GM23338 (cell line): ENCODE measurements at regions not wholly inside any gene's neighbourhood (a gene's known extent, or its start where the extent isn't known, plus 50 kb on each side); places are given as distances from the start of the nearest gene placed in this dataset.

Source experiments
- ATAC-seq: fragments of 200-7000 bp; cut with Tn5 transposase; 3 replicates; pipeline ENCODE4 v1.9.1; 2020
- DNase-seq: peaks from one replicate; pipeline ENCODE4 v3.0.0-alpha.2; 2015; ENCODE audit warnings: low spot score
- H2AFZ ChIP-seq: fragments of 200-600 bp; sonication (generic); 2 replicates; pipeline ENCODE4 v1.8.0; 2016; ENCODE audit warnings: antibody characterized with exemption, mild to moderate bottlenecking, moderate library complexity
- H3F3A ChIP-seq: fragments of 200-600 bp; sonication (generic); replicated peaks from 2 replicates; pipeline ENCODE4 v1.8.0; 2017; ENCODE audit warnings: antibody characterized with exemption, mixed run types, low read depth
- H3K27ac ChIP-seq: fragments of 200-600 bp; sonication (generic); 2 replicates; pipeline ENCODE4 v1.6.1; 2016; ENCODE audit warnings: low read depth
- H3K27me3 ChIP-seq: fragments of 200-600 bp; sonication (generic); 2 replicates; pipeline ENCODE4 v1.8.0; 2016; ENCODE audit warnings: mild to moderate bottlenecking, mixed run types, moderate library complexity; ENCODE audit not compliant: insufficient read depth
- H3K36me3 ChIP-seq: fragments of 200-600 bp; sonication (generic); 2 replicates; pipeline ENCODE4 v1.8.0; 2016; ENCODE audit warnings: mild to moderate bottlenecking; ENCODE audit not compliant: insufficient read depth
- H3K4me1 ChIP-seq: fragments of 200-600 bp; sonication (generic); 2 replicates; pipeline ENCODE4 v1.8.0; 2016; ENCODE audit warnings: mild to moderate bottlenecking, moderate library complexity; ENCODE audit not compliant: insufficient read depth
- H3K4me2 ChIP-seq: fragments of 200-600 bp; sonication (generic); 2 replicates; pipeline ENCODE4 v1.7.1; 2017; ENCODE audit warnings: mixed run types
- H3K4me3 ChIP-seq: fragments of 200-600 bp; sonication (generic); 2 replicates; pipeline ENCODE4 v1.6.1; 2016; ENCODE audit warnings: mixed run types
- H3K79me2 ChIP-seq: fragments of 200-600 bp; sonication (generic); replicated peaks from 2 replicates; pipeline ENCODE4 v1.8.0; 2017; ENCODE audit warnings: mild to moderate bottlenecking; ENCODE audit not compliant: insufficient read depth
- H3K9me2 ChIP-seq: fragments of 200-600 bp; sonication (generic); 2 replicates; pipeline ENCODE4 v1.8.0; 2017; ENCODE audit not compliant: insufficient read depth
- H4K20me1 ChIP-seq: fragments of 200-600 bp; sonication (generic); replicated peaks from 2 replicates; pipeline ENCODE4 v1.8.0; 2017; ENCODE audit warnings: mild to moderate bottlenecking; ENCODE audit not compliant: insufficient read depth
- H3K27ac Mint-ChIP-seq: 2 replicates; pipeline ENCODE4 v1.8.0; 2020; ENCODE audit warnings: inconsistent platforms, mild to moderate bottlenecking, moderate library complexity, mixed read lengths
- H3K27me3 Mint-ChIP-seq: 3 replicates; pipeline ENCODE4 v1.8.0; 2022; ENCODE audit warnings: low read depth, mild to moderate bottlenecking, moderate library complexity, mixed read lengths, inconsistent platforms; ENCODE audit not compliant: insufficient read depth, poor library complexity
- H3K36me3 Mint-ChIP-seq: 3 replicates; pipeline ENCODE4 v1.8.0; 2021; ENCODE audit warnings: low read depth, mild to moderate bottlenecking, inconsistent platforms, moderate library complexity, mixed read lengths
- H3K4me1 Mint-ChIP-seq: 3 replicates; pipeline ENCODE4 v1.8.0; 2020; ENCODE audit warnings: mild to moderate bottlenecking, inconsistent platforms, mixed read lengths
- H3K4me3 Mint-ChIP-seq: 3 replicates; pipeline ENCODE4 v1.8.0; 2021; ENCODE audit warnings: moderate library complexity, mild to moderate bottlenecking, inconsistent platforms, mixed read lengths
- H3K9me3 Mint-ChIP-seq: 3 replicates; pipeline ENCODE4 v1.8.0; 2020; ENCODE audit warnings: moderate library complexity, mild to moderate bottlenecking, inconsistent platforms, mixed read lengths
- CREB1 ChIP-seq: fragments of 250-450 bp; sonication (Bioruptor Pico); IDR thresholded peaks from 2 replicates; pipeline ENCODE4 v1.5.0; 2020; ENCODE audit warnings: low read depth, mild to moderate bottlenecking, moderate library complexity
- CTCF ChIP-seq, 2 experiments: fragments of 200-600 bp in 1 of 2; sonication (generic) in 1 of 2; conservative IDR thresholded peaks; 2 replicates each; pipeline versions ENCODE4 v1.5.1 to v1.6.1; 2016 to 2017; ENCODE audit warnings: antibody characterized with exemption in 2 of 2, low read depth in 2 of 2, mild to moderate bottlenecking in 2 of 2, moderate library complexity in 1 of 2
- JUNB ChIP-seq: IDR thresholded peaks from one replicate; pipeline ENCODE4 v1.6.1; 2016; ENCODE audit warnings: antibody characterized with exemption; ENCODE audit not compliant: unreplicated experiment
- NANOG ChIP-seq: IDR thresholded peaks from 2 replicates; pipeline ENCODE4 v1.6.1; 2016; ENCODE audit warnings: antibody characterized with exemption, borderline replicate concordance
- POLR2AphosphoS5 ChIP-seq: IDR thresholded peaks from 2 replicates; pipeline ENCODE4 v1.6.1; 2016; ENCODE audit warnings: antibody characterized with exemption, low read depth
- STAT1 ChIP-seq: IDR thresholded peaks from one replicate; pipeline ENCODE4 v1.6.1; 2016; ENCODE audit warnings: antibody characterized with exemption; ENCODE audit not compliant: unreplicated experiment
- ZNF114 ChIP-seq: fragments of 250-450 bp; sonication (Bioruptor Pico); IDR thresholded peaks from 2 replicates; pipeline ENCODE4 v1.5.0; 2020; ENCODE audit warnings: mild to moderate bottlenecking, moderate library complexity
- ZNF331 ChIP-seq: fragments of 250-450 bp; sonication (Bioruptor Pico); IDR thresholded peaks from 2 replicates; pipeline ENCODE4 v1.5.0; 2020; ENCODE audit warnings: low read depth, mild to moderate bottlenecking, moderate library complexity
- TF ChIP-seq, protein P1 (sequence below): IDR thresholded peaks from 2 replicates; pipeline ENCODE4 v1.6.1; 2016; ENCODE audit warnings: antibody characterized with exemption
- TF ChIP-seq, protein P2 (sequence below): IDR thresholded peaks from one replicate; pipeline ENCODE4 v1.6.1; 2018; ENCODE audit warnings: antibody characterized with exemption; ENCODE audit not compliant: unreplicated experiment
- TF ChIP-seq, protein P3 (sequence below): fragments of 250-450 bp; sonication (Bioruptor Pico); IDR thresholded peaks from 2 replicates; pipeline ENCODE4 v1.5.0; 2020; ENCODE audit warnings: mild to moderate bottlenecking, moderate library complexity

GRCh38 chr14:56505361-56505760, 74.2 kb upstream of the TMEM260 start (continued):
- no peak for TF ChIP-seq CTCF (conservative IDR thresholded peaks at IDR 0.05; ENCODE audit: low read depth in 2 of 2)
- no peak for TF ChIP-seq CREB1 (CRISPR knock-in tag)
- TF ChIP-seq POLR2AphosphoS5: no peak

DNA sequence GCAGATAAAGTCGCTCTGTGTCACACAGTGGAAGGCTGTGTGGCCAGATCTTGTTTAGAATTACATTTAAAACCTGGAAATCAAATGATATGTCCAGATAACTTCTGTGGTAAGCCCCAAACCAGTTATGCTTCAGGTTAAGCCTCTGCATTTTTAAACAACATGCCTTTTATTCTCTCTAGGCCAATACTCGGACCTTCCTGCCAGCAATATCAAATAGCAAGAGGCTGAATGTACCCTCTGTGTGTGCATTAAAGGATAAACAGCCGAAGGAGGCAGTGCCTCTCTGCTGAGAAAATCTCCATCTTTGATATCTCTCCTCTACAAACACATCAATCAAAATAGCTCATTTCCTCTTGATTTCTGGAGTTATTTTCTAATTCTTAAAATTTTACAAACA, 67.1 kb upstream of the TMEM260 start:
- Histone ChIP-seq H3F3A (no peaks in the 10 kb centered on the region), H3K79me2 (no peaks in the 10 kb centered on the region), H3K9me2 (peaks cover 9% of the 10 kb centered on the region; the same call in 1 of the 2 replicates), H3K4me2 (no peak overlapping the region), H3K4me3 (no peak overlapping the region), H2AFZ (peak overlapping the region; percentile 61; the same call in 1 of the 2 replicates), H3K36me3 (no peaks in the 10 kb centered on the region), H3K27me3 (no peaks in the 10 kb centered on the region), H3K27ac (no peak overlapping the region), H4K20me1 (no peaks in the 10 kb centered on the region), H3K4me1 (no peaks in the 10 kb centered on the region; the same call in 1 of the 2 replicates)
- no peak for DNase-seq
- Mint-ChIP-seq H3K4me1 (peaks cover 3% of the 10 kb centered on the region; the same call in 2 of the 3 replicates), H3K9me3 (no peaks in the 10 kb centered on the region), H3K27ac (no peak overlapping the region), H3K4me3 (no peak overlapping the region), H3K27me3 (no peaks in the 10 kb centered on the region), H3K36me3 (no peaks in the 10 kb centered on the region)
- no peak for ATAC-seq
- no peak for TF ChIP-seq STAT1
- TF ChIP-seq, protein P1, sequence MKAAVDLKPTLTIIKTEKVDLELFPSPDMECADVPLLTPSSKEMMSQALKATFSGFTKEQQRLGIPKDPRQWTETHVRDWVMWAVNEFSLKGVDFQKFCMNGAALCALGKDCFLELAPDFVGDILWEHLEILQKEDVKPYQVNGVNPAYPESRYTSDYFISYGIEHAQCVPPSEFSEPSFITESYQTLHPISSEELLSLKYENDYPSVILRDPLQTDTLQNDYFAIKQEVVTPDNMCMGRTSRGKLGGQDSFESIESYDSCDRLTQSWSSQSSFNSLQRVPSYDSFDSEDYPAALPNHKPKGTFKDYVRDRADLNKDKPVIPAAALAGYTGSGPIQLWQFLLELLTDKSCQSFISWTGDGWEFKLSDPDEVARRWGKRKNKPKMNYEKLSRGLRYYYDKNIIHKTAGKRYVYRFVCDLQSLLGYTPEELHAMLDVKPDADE: no peak
- TF ChIP-seq NANOG: no peak
- TF ChIP-seq ZNF114: no peak
- no peak for TF ChIP-seq ZNF331 (CRISPR knock-in tag)
- TF ChIP-seq POLR2AphosphoS5: no peak
- TF ChIP-seq, protein P2, sequence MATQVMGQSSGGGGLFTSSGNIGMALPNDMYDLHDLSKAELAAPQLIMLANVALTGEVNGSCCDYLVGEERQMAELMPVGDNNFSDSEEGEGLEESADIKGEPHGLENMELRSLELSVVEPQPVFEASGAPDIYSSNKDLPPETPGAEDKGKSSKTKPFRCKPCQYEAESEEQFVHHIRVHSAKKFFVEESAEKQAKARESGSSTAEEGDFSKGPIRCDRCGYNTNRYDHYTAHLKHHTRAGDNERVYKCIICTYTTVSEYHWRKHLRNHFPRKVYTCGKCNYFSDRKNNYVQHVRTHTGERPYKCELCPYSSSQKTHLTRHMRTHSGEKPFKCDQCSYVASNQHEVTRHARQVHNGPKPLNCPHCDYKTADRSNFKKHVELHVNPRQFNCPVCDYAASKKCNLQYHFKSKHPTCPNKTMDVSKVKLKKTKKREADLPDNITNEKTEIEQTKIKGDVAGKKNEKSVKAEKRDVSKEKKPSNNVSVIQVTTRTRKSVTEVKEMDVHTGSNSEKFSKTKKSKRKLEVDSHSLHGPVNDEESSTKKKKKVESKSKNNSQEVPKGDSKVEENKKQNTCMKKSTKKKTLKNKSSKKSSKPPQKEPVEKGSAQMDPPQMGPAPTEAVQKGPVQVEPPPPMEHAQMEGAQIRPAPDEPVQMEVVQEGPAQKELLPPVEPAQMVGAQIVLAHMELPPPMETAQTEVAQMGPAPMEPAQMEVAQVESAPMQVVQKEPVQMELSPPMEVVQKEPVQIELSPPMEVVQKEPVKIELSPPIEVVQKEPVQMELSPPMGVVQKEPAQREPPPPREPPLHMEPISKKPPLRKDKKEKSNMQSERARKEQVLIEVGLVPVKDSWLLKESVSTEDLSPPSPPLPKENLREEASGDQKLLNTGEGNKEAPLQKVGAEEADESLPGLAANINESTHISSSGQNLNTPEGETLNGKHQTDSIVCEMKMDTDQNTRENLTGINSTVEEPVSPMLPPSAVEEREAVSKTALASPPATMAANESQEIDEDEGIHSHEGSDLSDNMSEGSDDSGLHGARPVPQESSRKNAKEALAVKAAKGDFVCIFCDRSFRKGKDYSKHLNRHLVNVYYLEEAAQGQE: no peak
- TF ChIP-seq, protein P3, sequence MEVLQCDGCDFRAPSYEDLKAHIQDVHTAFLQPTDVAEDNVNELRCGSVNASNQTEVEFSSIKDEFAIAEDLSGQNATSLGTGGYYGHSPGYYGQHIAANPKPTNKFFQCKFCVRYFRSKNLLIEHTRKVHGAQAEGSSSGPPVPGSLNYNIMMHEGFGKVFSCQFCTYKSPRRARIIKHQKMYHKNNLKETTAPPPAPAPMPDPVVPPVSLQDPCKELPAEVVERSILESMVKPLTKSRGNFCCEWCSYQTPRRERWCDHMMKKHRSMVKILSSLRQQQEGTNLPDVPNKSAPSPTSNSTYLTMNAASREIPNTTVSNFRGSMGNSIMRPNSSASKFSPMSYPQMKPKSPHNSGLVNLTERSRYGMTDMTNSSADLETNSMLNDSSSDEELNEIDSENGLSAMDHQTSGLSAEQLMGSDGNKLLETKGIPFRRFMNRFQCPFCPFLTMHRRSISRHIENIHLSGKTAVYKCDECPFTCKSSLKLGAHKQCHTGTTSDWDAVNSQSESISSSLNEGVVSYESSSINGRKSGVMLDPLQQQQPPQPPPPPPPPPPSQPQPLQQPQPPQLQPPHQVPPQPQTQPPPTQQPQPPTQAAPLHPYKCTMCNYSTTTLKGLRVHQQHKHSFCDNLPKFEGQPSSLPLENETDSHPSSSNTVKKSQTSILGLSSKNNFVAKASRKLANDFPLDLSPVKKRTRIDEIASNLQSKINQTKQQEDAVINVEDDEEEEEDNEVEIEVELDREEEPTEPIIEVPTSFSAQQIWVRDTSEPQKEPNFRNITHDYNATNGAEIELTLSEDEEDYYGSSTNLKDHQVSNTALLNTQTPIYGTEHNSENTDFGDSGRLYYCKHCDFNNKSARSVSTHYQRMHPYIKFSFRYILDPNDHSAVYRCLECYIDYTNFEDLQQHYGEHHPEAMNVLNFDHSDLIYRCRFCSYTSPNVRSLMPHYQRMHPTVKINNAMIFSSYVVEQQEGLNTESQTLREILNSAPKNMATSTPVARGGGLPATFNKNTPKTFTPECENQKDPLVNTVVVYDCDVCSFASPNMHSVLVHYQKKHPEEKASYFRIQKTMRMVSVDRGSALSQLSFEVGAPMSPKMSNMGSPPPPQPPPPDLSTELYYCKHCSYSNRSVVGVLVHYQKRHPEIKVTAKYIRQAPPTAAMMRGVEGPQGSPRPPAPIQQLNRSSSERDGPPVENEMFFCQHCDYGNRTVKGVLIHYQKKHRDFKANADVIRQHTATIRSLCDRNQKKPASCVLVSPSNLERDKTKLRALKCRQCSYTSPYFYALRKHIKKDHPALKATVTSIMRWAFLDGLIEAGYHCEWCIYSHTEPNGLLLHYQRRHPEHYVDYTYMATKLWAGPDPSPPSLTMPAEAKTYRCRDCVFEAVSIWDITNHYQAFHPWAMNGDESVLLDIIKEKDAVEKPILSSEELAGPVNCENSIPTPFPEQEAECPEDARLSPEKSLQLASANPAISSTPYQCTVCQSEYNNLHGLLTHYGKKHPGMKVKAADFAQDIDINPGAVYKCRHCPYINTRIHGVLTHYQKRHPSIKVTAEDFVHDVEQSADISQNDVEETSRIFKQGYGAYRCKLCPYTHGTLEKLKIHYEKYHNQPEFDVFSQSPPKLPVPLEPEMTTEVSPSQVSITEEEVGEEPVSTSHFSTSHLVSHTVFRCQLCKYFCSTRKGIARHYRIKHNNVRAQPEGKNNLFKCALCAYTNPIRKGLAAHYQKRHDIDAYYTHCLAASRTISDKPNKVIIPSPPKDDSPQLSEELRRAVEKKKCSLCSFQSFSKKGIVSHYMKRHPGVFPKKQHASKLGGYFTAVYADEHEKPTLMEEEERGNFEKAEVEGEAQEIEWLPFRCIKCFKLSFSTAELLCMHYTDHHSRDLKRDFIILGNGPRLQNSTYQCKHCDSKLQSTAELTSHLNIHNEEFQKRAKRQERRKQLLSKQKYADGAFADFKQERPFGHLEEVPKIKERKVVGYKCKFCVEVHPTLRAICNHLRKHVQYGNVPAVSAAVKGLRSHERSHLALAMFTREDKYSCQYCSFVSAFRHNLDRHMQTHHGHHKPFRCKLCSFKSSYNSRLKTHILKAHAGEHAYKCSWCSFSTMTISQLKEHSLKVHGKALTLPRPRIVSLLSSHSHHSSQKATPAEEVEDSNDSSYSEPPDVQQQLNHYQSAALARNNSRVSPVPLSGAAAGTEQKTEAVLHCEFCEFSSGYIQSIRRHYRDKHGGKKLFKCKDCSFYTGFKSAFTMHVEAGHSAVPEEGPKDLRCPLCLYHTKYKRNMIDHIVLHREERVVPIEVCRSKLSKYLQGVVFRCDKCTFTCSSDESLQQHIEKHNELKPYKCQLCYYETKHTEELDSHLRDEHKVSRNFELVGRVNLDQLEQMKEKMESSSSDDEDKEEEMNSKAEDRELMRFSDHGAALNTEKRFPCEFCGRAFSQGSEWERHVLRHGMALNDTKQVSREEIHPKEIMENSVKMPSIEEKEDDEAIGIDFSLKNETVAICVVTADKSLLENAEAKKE: no peak
- TF ChIP-seq JUNB: no peak
